Epithelial cell of proximal tubule (primary cell): ENCODE measurements at regions not wholly inside any gene's neighbourhood (a gene's known extent, or its start where the extent isn't known, plus 50 kb on each side); places are given as distances from the start of the nearest gene placed in this dataset.

Experiments
- DNase-seq: peaks from one replicate; pipeline ENCODE4 v3.0.0-alpha.2; 2011; ENCODE audit warnings: low read depth
- H3K4me3 ChIP-seq: 2 replicates; pipeline ENCODE4 v1.5.1; 2011; ENCODE audit warnings: low read depth, mild to moderate bottlenecking, low read length
- CTCF ChIP-seq: conservative IDR thresholded peaks from 2 replicates; pipeline ENCODE4 v1.5.1; 2012; ENCODE audit warnings: low read depth, mild to moderate bottlenecking, low read length

DNA sequence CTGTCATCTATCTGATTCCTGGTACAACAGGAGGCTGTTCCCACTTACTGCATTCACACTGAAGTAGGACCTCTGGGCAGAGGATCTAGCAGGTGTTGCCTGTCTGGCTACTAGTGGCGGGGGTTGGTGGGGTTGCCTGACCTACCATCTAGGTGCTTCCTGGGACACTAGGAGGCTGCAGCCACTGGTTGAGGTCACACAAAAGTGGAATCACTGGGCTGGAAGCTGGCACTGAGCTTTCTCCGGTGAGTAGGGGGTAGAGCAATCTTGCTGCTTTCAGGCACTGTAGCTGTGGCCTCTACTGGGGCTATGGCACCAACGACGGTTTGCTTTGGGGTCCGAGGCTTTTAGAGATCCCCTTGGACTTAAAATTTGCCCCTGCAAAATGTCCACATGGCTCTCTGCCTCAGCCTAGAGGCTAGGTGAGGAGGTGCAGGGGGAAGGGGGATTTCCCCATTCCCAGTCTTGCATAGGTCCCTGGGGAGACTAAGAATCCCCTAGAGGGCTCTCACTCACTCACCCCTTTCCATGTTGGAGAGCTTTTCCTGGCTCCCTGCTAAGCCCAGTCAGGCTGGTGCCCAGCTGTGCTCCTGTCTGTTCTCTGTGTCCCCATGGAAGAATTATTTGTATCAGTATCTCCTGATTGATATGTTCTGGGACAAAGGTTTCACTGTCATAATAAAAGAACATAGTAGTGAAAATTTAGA is 397.7 kb upstream of the EPHA6 start:
- H3K4me3 ChIP-seq: no peak overlapping the region
- no peak for DNase-seq
- TF ChIP-seq CTCF: no peak

GRCh38 chr3:96428097-96428496 is 386.3 kb upstream of the EPHA6 start:
- no peak for TF ChIP-seq CTCF
- H3K4me3 ChIP-seq: no peak overlapping the region
- DNase-seq: no peak

DNA sequence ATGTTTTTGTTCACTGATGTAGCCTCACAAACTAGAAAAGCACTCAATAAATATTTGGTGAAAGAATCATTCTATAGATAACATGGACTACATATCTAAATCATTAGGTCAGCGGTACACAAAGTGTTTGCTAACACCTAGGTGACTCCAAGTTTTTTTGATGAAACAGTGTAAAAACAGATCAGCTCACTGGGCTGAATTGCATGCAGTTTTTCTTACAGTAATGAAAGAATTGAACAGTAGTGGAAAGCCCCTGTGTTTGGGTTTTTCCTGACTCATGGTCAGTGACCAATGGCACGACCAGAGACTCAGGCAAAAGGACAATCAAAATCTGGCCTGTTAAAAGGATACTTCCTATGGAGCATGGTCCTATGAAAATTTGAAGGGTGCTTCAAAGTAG is 384.3 kb upstream of the EPHA6 start:
- no peak for TF ChIP-seq CTCF
- no peak overlapping the region for H3K4me3 ChIP-seq

GRCh38 chr3:96434651-96435050 is 379.7 kb upstream of the EPHA6 start:
- H3K4me3 ChIP-seq: no peak overlapping the region
- no peak for DNase-seq
- no peak for TF ChIP-seq CTCF

More for the DNA sequence above, 384.3 kb upstream of the EPHA6 start:
- DNase-seq: no peak

DNA sequence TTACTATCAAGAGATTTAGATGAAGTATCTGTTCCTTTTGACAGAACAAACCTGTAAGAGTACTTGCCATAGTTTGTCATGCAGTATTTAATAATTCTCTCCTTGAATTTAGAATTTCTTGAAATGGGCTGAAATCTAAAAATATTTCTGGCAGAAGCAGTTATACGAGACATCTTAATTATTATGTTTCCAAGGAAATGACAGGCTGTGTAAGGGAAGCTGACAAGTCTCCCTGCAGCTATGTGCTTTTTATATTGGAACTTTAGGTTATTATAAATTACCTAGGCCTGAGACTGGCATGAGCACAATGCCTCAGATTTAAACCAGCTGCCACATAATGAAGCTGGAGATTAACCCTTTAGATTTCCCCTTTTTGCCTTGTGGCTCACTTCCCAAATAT is 365.0 kb upstream of the EPHA6 start:
- no peak for TF ChIP-seq CTCF
- DNase-seq: no peak
- no peak overlapping the region for H3K4me3 ChIP-seq

GRCh38 chr3:96449803-96450202 is 364.6 kb upstream of the EPHA6 start:
- H3K4me3 ChIP-seq: no peak overlapping the region
- no peak for TF ChIP-seq CTCF
- no peak for DNase-seq

GRCh38 chr3:96450699-96451098 is 363.7 kb upstream of the EPHA6 start:
- TF ChIP-seq CTCF: no peak
- H3K4me3 ChIP-seq: no peak overlapping the region
- DNase-seq: no peak
